Thyroid gland (tissue), 4 donors: ENCODE measurements at regions not wholly inside any gene's neighbourhood (a gene's known extent, or its start where the extent isn't known, plus 50 kb on each side); places are given as distances from the start of the nearest gene placed in this dataset.

ENCODE experiments used
- CTCF ChIP-seq, 6 experiments: fragments of 200-600 bp in 3 of 6; fragments of 450-650 bp in 3 of 6; sonication (generic) in 3 of 6; IDR thresholded peaks; one replicate each; pipeline ENCODE4 v1.5.1; 2016 to 2019; ENCODE audit warnings: antibody characterized with exemption in 6 of 6, mild to moderate bottlenecking in 2 of 6, inconsistent platforms in 1 of 6, moderate library complexity in 1 of 6
- POLR2A ChIP-seq, 2 donors: fragments of 450-650 bp; IDR thresholded peaks; one replicate each; pipeline ENCODE4 v1.6.1; 2017; ENCODE audit warnings: antibody characterized with exemption in 2 of 2, mild to moderate bottlenecking in 2 of 2, moderate library complexity in 1 of 2

- TF ChIP-seq CTCF (IDR thresholded peaks at IDR 0.05): no peak
- TF ChIP-seq POLR2A (IDR thresholded peaks at IDR 0.05): no peak
Observed at GRCh38 chr2:21655136-21655535, 531.4 kb downstream of the TDRD15 start.
